H1 (cell line): ENCODE measurements at regions not wholly inside any gene's neighbourhood (a gene's known extent, or its start where the extent isn't known, plus 50 kb on each side); places are given as distances from the start of the nearest gene placed in this dataset.

Experiments
- CEBPB ChIP-seq: IDR thresholded peaks from 2 replicates; pipeline ENCODE4 v1.6.1; 2012; ENCODE audit warnings: low read depth, low read length
- POLR2A ChIP-seq, 2 experiments: IDR thresholded peaks; 1 replicate in 1 of 2; 2 replicates in 1 of 2; pipeline ENCODE4 v1.6.1; 2011; ENCODE audit warnings: low read depth in 2 of 2, low read length in 2 of 2, mild to moderate bottlenecking in 2 of 2; ENCODE audit errors: control extremely low read depth in 1 of 2
- RAD21 ChIP-seq, 2 experiments: IDR thresholded peaks in 1 of 2; conservative IDR thresholded peaks in 1 of 2; 2 replicates each; pipeline ENCODE4 v1.6.1; 2011; ENCODE audit warnings: low read depth in 2 of 2, low read length in 2 of 2, improper control_type of control experiment in 1 of 2, inconsistent platforms in 1 of 2, mild to moderate bottlenecking in 1 of 2, moderate library complexity in 1 of 2
- SIX5 ChIP-seq: IDR thresholded peaks from 2 replicates; pipeline ENCODE4 v1.6.1; 2011; ENCODE audit warnings: mild to moderate bottlenecking, low read depth, low read length
- USF2 ChIP-seq: IDR thresholded peaks from 2 replicates; pipeline ENCODE4 v1.6.1; 2011; ENCODE audit warnings: low read length, improper control_type of control experiment
- TF ChIP-seq, protein P1 (sequence below): fragments of 300-600 bp; sonication (generic); IDR thresholded peaks from 2 replicates; pipeline ENCODE4 v1.7.1; 2012; ENCODE audit warnings: low read length, moderate library complexity, mild to moderate bottlenecking, inconsistent platforms; ENCODE audit not compliant: insufficient replicate concordance
- TF ChIP-seq, protein P2 (sequence below): IDR thresholded peaks from 2 replicates; pipeline ENCODE4 v1.6.1; 2011; ENCODE audit warnings: low read depth, mild to moderate bottlenecking, low read length; ENCODE audit not compliant: insufficient read depth

DNA sequence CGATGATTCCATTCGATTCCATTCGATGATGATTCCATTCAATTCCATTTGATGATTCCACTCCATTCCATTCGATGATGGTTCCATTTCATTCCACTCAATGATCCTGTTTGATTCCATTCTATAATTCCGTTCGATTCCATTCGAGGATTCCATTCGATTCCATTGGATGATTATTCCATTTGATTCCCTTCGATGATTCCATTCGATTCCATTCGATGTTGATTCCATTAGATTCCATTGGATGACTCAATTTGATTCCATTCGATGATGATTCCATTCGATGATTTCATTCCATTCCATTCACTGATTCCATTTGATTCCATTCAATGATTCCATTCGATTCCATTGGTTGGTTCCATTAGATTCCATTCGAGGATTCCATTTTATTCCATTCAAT is 1084.4 kb downstream of the RPIA start (continued):
- TF ChIP-seq, protein P1, sequence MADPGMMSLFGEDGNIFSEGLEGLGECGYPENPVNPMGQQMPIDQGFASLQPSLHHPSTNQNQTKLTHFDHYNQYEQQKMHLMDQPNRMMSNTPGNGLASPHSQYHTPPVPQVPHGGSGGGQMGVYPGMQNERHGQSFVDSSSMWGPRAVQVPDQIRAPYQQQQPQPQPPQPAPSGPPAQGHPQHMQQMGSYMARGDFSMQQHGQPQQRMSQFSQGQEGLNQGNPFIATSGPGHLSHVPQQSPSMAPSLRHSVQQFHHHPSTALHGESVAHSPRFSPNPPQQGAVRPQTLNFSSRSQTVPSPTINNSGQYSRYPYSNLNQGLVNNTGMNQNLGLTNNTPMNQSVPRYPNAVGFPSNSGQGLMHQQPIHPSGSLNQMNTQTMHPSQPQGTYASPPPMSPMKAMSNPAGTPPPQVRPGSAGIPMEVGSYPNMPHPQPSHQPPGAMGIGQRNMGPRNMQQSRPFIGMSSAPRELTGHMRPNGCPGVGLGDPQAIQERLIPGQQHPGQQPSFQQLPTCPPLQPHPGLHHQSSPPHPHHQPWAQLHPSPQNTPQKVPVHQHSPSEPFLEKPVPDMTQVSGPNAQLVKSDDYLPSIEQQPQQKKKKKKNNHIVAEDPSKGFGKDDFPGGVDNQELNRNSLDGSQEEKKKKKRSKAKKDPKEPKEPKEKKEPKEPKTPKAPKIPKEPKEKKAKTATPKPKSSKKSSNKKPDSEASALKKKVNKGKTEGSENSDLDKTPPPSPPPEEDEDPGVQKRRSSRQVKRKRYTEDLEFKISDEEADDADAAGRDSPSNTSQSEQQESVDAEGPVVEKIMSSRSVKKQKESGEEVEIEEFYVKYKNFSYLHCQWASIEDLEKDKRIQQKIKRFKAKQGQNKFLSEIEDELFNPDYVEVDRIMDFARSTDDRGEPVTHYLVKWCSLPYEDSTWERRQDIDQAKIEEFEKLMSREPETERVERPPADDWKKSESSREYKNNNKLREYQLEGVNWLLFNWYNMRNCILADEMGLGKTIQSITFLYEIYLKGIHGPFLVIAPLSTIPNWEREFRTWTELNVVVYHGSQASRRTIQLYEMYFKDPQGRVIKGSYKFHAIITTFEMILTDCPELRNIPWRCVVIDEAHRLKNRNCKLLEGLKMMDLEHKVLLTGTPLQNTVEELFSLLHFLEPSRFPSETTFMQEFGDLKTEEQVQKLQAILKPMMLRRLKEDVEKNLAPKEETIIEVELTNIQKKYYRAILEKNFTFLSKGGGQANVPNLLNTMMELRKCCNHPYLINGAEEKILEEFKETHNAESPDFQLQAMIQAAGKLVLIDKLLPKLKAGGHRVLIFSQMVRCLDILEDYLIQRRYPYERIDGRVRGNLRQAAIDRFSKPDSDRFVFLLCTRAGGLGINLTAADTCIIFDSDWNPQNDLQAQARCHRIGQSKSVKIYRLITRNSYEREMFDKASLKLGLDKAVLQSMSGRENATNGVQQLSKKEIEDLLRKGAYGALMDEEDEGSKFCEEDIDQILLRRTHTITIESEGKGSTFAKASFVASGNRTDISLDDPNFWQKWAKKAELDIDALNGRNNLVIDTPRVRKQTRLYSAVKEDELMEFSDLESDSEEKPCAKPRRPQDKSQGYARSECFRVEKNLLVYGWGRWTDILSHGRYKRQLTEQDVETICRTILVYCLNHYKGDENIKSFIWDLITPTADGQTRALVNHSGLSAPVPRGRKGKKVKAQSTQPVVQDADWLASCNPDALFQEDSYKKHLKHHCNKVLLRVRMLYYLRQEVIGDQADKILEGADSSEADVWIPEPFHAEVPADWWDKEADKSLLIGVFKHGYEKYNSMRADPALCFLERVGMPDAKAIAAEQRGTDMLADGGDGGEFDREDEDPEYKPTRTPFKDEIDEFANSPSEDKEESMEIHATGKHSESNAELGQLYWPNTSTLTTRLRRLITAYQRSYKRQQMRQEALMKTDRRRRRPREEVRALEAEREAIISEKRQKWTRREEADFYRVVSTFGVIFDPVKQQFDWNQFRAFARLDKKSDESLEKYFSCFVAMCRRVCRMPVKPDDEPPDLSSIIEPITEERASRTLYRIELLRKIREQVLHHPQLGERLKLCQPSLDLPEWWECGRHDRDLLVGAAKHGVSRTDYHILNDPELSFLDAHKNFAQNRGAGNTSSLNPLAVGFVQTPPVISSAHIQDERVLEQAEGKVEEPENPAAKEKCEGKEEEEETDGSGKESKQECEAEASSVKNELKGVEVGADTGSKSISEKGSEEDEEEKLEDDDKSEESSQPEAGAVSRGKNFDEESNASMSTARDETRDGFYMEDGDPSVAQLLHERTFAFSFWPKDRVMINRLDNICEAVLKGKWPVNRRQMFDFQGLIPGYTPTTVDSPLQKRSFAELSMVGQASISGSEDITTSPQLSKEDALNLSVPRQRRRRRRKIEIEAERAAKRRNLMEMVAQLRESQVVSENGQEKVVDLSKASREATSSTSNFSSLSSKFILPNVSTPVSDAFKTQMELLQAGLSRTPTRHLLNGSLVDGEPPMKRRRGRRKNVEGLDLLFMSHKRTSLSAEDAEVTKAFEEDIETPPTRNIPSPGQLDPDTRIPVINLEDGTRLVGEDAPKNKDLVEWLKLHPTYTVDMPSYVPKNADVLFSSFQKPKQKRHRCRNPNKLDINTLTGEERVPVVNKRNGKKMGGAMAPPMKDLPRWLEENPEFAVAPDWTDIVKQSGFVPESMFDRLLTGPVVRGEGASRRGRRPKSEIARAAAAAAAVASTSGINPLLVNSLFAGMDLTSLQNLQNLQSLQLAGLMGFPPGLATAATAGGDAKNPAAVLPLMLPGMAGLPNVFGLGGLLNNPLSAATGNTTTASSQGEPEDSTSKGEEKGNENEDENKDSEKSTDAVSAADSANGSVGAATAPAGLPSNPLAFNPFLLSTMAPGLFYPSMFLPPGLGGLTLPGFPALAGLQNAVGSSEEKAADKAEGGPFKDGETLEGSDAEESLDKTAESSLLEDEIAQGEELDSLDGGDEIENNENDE: no peak
- no peak for TF ChIP-seq CEBPB
- TF ChIP-seq SIX5: no peak
- TF ChIP-seq USF2: no peak
- no peak for TF ChIP-seq RAD21 (IDR thresholded peaks at IDR 0.05 in 1 of 2, conservative IDR thresholded peaks at IDR 0.05 in 1 of 2; ENCODE audit: low read depth in 2 of 2, low read length in 2 of 2)
- TF ChIP-seq POLR2A (IDR thresholded peaks at IDR 0.05; ENCODE audit: control extremely low read depth in 1 of 2, low read depth in 2 of 2, low read length in 2 of 2): no peak
- TF ChIP-seq, protein P2, sequence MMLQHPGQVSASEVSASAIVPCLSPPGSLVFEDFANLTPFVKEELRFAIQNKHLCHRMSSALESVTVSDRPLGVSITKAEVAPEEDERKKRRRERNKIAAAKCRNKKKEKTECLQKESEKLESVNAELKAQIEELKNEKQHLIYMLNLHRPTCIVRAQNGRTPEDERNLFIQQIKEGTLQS: no peak
